ENCODE measurements at regions not wholly inside any gene's neighbourhood (a gene's known extent, or its start where the extent isn't known, plus 50 kb on each side); places are given as distances from the start of the nearest gene placed in this dataset.

GRCh38 chr10:113326160-113327111 is 226.4 kb upstream of the HABP2 start:
- Histone ChIP-seq H3K36me3 (ENCODE audit: low read depth, missing control alignments) (no peaks in the 10 kb centered on the region), H3K9me3 (no peaks in the 10 kb centered on the region), H3K4me3 (no peak overlapping the region), H3K27ac (no peak overlapping the region), H3K27me3 (no peaks in the 10 kb centered on the region), H3K4me1 (no peaks in the 10 kb centered on the region)
- 60 to 64% methylated on average over 5 of the region's 5 CpGs for WGBS, 2 donors
- intact Hi-C loops (cut with DNase I; ENCODE audit: low total_unique reads) = no loop called here
- TF ChIP-seq CTCF (IDR thresholded peaks at IDR 0.05) (peak in 1 of 3 experiments; percentile 28), POLR2A (IDR thresholded peaks at IDR 0.05) (no peak)
- DNase-seq = peak; percentile 27

- no peak for TF ChIP-seq POLR2A (IDR thresholded peaks at IDR 0.05)
- TF ChIP-seq CTCF (IDR thresholded peaks at IDR 0.05) = no peak
- WGBS, 2 donors = 86% methylated on average over 2 of the region's 2 CpGs
Measured at GRCh38 chr10:113329121-113329596, 223.7 kb upstream of the HABP2 start.

GRCh38 chr10:113331961-113332360 is 220.9 kb upstream of the HABP2 start:
- no peaks in the 10 kb centered on the region for H3K9me3 ChIP-seq
- no peak overlapping the region for H3K4me3 ChIP-seq
- 93 to 100% methylated on average over 3 of the region's 3 CpGs for WGBS, 2 donors
- no peak overlapping the region for H3K27ac ChIP-seq
- no peak for DNase-seq
- no peaks in the 10 kb centered on the region for H3K4me1 ChIP-seq
- H3K27me3 ChIP-seq = no peaks in the 10 kb centered on the region
- intact Hi-C loops (cut with DNase I; ENCODE audit: low total_unique reads) = no loop called here
- no peaks in the 10 kb centered on the region for H3K36me3 ChIP-seq (ENCODE audit: low read depth, missing control alignments)
- TF ChIP-seq POLR2A (IDR thresholded peaks at IDR 0.05) (no peak), CTCF (IDR thresholded peaks at IDR 0.05) (no peak)

More at GRCh38 chr10:113329121-113329596, 223.7 kb upstream of the HABP2 start:
- H3K4me3 ChIP-seq = no peak overlapping the region
- H3K27ac ChIP-seq = no peak overlapping the region
- intact Hi-C loops (cut with DNase I; ENCODE audit: low total_unique reads) = no loop called here
- no peaks in the 10 kb centered on the region for H3K4me1 ChIP-seq
- no peaks in the 10 kb centered on the region for H3K9me3 ChIP-seq
- no peak for DNase-seq
- no peaks in the 10 kb centered on the region for H3K36me3 ChIP-seq (ENCODE audit: low read depth, missing control alignments)
- H3K27me3 ChIP-seq = no peaks in the 10 kb centered on the region

- H3K27ac ChIP-seq = no peak overlapping the region
- H3K4me1 ChIP-seq = no peaks in the 10 kb centered on the region
- H3K4me3 ChIP-seq = no peak overlapping the region
- no peak for DNase-seq
- TF ChIP-seq CTCF (IDR thresholded peaks at IDR 0.05) (no peak), POLR2A (IDR thresholded peaks at IDR 0.05) (no peak)
- H3K9me3 ChIP-seq = no peaks in the 10 kb centered on the region
- 91 to 96% methylated on average over 2 of the region's 2 CpGs for WGBS, 2 donors
- intact Hi-C loops (cut with DNase I; ENCODE audit: low total_unique reads) = no loop called here
- H3K27me3 ChIP-seq = no peaks in the 10 kb centered on the region
- H3K36me3 ChIP-seq (ENCODE audit: low read depth, missing control alignments) = no peaks in the 10 kb centered on the region
Measured at GRCh38 chr10:113333313-113333712, 219.5 kb upstream of the HABP2 start.
